ENCODE measurements at regions not wholly inside any gene's neighbourhood (a gene's known extent, or its start where the extent isn't known, plus 50 kb on each side); places are given as distances from the start of the nearest gene placed in this dataset.

- H4K20me1 ChIP-seq (ENCODE audit: low read depth) = no peaks in the 10 kb centered on the region
- no peak overlapping the region for H3K4me2 ChIP-seq
- H3K27me3 Mint-ChIP-seq (ENCODE audit: insufficient read depth, low read depth) = peaks cover 2% of the 10 kb centered on the region
- H3K27ac Mint-ChIP-seq = no peak overlapping the region
- H3K9me3 Mint-ChIP-seq = peaks cover 7% of the 10 kb centered on the region
- H3K36me3 ChIP-seq = no peaks in the 10 kb centered on the region
- no peaks in the 10 kb centered on the region for H3K27me3 ChIP-seq
- H3K9ac ChIP-seq = no peak overlapping the region
- no peaks in the 10 kb centered on the region for H3K36me3 Mint-ChIP-seq
- H3K79me2 ChIP-seq (ENCODE audit: low read depth) = no peaks in the 10 kb centered on the region
- DNase-seq (ENCODE audit: low spot score) = no peak
- H3K4me1 ChIP-seq = no peaks in the 10 kb centered on the region
- H3F3A ChIP-seq (ENCODE audit: low read depth) = no peaks in the 10 kb centered on the region
- H3K4me3 Mint-ChIP-seq = no peak overlapping the region
- H3K4me1 Mint-ChIP-seq = peaks cover 4% of the 10 kb centered on the region
- H3K27ac ChIP-seq = no peak overlapping the region
- H3K4me3 ChIP-seq = no peak overlapping the region
- H3K9me3 ChIP-seq (ENCODE audit: low read depth) = no peaks in the 10 kb centered on the region
- TF ChIP-seq CTCF (IDR thresholded peaks at IDR 0.05) = no peak
- no peak for TF ChIP-seq EZH2 (IDR thresholded peaks at IDR 0.05)
- no peak for TF ChIP-seq EZH2phosphoT487 (IDR thresholded peaks at IDR 0.05)
- no peak overlapping the region for H2AFZ ChIP-seq (replicated peaks)
Measured at GRCh38 chr18:72458271-72458670, 85.9 kb downstream of the CBLN2 start.

- Mint-ChIP-seq H3K4me1 (peaks cover 4% of the 10 kb centered on the region), H3K9me3 (peaks cover 18% of the 10 kb centered on the region), H3K4me3 (no peak overlapping the region), H3K36me3 (no peaks in the 10 kb centered on the region), H3K27me3 (ENCODE audit: insufficient read depth, low read depth) (peaks cover 2% of the 10 kb centered on the region), H3K27ac (no peak overlapping the region)
- TF ChIP-seq EZH2phosphoT487 (IDR thresholded peaks at IDR 0.05) = no peak
- TF ChIP-seq CTCF (IDR thresholded peaks at IDR 0.05) = no peak
- no peak for TF ChIP-seq EZH2 (IDR thresholded peaks at IDR 0.05)
- Histone ChIP-seq H3K27ac (no peak overlapping the region), H2AFZ (replicated peaks) (no peak overlapping the region), H3K27me3 (peaks cover under 1% of the 10 kb centered on the region), H4K20me1 (ENCODE audit: low read depth) (no peaks in the 10 kb centered on the region), H3K79me2 (ENCODE audit: low read depth) (no peaks in the 10 kb centered on the region), H3K4me1 (no peaks in the 10 kb centered on the region), H3K4me3 (no peak overlapping the region), H3K36me3 (no peaks in the 10 kb centered on the region), H3K9me3 (ENCODE audit: low read depth) (no peaks in the 10 kb centered on the region), H3K4me2 (no peak overlapping the region), H3F3A (ENCODE audit: low read depth) (no peaks in the 10 kb centered on the region), H3K9ac (no peak overlapping the region)
- DNase-seq (ENCODE audit: low spot score) = no peak
Measured at GRCh38 chr18:72456802-72457201, 87.3 kb downstream of the CBLN2 start.

GRCh38 chr18:72452328-72452727 is 91.8 kb downstream of the CBLN2 start:
- H3K4me3 Mint-ChIP-seq = no peak overlapping the region
- no peaks in the 10 kb centered on the region for H4K20me1 ChIP-seq (ENCODE audit: low read depth)
- no peaks in the 10 kb centered on the region for H3K79me2 ChIP-seq (ENCODE audit: low read depth)
- TF ChIP-seq EZH2 (IDR thresholded peaks at IDR 0.05) (no peak), CTCF (IDR thresholded peaks at IDR 0.05) (no peak), EZH2phosphoT487 (IDR thresholded peaks at IDR 0.05) (no peak)
- H3K4me1 ChIP-seq = no peaks in the 10 kb centered on the region
- no peak overlapping the region for H3K27ac Mint-ChIP-seq
- no peaks in the 10 kb centered on the region for H3K9me3 ChIP-seq (ENCODE audit: low read depth)
- H3K4me2 ChIP-seq = no peak overlapping the region
- peaks cover 3% of the 10 kb centered on the region for H3K36me3 Mint-ChIP-seq
- DNase-seq (ENCODE audit: low spot score) = no peak
- peaks cover 44% of the 10 kb centered on the region for H3K27me3 ChIP-seq
- H3K4me1 Mint-ChIP-seq = no peaks in the 10 kb centered on the region
- H2AFZ ChIP-seq (replicated peaks) = no peak overlapping the region
- H3F3A ChIP-seq (ENCODE audit: low read depth) = no peaks in the 10 kb centered on the region
- H3K9ac ChIP-seq = no peak overlapping the region
- H3K36me3 ChIP-seq = no peaks in the 10 kb centered on the region
- no peak overlapping the region for H3K4me3 ChIP-seq
- no peak overlapping the region for H3K27ac ChIP-seq
- peaks cover 18% of the 10 kb centered on the region for H3K9me3 Mint-ChIP-seq
- peaks cover 2% of the 10 kb centered on the region for H3K27me3 Mint-ChIP-seq (ENCODE audit: insufficient read depth, low read depth)
